GM19452 (cell line): ENCODE measurements at regions not wholly inside any gene's neighbourhood (a gene's known extent, or its start where the extent isn't known, plus 50 kb on each side); places are given as distances from the start of the nearest gene placed in this dataset.

ENCODE experiments used
- ATAC-seq: cut with Tn5 transposase; IDR thresholded peaks from one replicate; pipeline ENCODE4 v1.9.1; 2021; ENCODE audit not compliant: unreplicated experiment

- no peak for ATAC-seq
These were observed 325.0 kb upstream of the MSX2 start for GRCh38 chr5:174399411-174399810.

- no peak for ATAC-seq
These were observed 323.9 kb upstream of the MSX2 start for GRCh38 chr5:174400461-174400860.

GRCh38 chr5:174401793-174402192 lies 322.6 kb upstream of the MSX2 start:
- no peak for ATAC-seq

GRCh38 chr5:174402222-174402812 lies 322.1 kb upstream of the MSX2 start:
- ATAC-seq: no peak

GRCh38 chr5:174404848-174405247 lies 319.5 kb upstream of the MSX2 start:
- no peak for ATAC-seq

DNA sequence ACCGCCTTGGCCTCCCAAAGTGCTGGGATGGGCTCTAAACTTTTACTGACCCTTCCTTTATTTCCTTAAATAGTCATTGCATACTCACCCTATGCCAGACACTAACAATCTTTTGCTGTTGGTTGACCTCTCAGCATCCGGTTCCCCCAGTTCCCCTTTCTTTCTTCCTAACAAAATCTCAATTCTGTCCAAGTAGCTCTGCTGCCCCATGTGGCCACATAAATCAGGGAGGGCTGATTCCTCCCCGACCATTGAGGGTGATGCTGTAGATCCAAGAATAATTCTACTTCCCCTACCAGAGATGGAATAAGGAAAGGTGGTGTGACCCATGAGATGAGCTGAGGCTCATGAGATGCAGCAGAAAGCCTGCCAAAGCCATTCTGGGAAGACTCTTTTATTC lies 315.3 kb upstream of the MSX2 start:
- ATAC-seq: no peak

DNA sequence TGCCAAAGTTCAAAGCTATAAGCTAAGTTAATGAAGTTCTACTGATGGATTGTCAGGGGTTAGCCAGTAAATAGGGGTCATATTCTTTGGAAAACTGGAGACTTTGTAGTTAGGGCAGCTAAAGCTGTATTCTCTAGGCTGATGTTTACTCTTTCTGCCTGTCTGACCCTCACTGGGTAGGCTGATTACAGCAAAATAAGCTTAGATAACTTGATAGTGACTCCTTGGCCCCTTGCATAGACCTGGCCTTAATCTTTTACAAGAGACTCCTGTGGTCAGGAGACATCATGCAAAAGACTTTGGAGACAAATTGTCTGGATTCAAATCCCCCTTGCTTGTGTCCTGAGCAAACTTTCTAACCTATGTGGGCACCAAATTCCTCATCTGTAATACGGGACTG lies 314.4 kb upstream of the MSX2 start:
- ATAC-seq: no peak

DNA sequence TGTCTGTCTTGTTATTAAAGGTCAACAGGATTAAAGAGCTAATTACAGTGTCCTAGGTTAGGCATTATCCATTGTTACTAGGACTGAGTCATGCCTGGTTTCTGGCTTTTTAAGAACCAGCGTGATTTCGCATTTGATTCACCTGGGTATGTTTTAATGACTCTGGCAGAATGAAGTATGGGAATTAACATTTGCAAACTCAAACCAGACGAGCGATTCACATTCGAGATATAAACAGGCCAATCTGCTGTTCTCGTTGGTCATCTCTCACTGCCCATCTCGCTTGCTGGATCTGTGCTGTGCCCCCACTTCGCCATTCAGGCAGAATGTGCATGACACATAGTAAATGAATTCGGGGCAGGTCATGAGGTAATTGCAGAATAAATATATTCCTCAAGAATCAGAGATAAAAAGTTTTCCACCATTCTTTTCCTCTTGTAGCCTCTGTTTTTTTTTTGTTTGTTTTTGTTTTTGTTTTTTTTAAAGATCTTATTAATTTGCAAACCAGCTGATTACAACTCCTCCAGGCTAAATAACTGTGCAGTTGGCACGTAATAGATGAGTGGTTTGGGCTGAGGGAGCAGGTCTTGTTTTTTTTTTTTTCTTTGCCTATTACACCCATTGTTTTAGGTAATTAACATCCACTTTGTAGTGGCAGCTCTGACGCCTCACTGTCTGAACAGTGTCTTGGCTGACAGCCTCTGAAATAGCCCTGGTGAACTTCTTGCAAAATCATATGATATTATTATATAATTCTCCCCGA lies 313.5 kb upstream of the MSX2 start:
- ATAC-seq: no peak

DNA sequence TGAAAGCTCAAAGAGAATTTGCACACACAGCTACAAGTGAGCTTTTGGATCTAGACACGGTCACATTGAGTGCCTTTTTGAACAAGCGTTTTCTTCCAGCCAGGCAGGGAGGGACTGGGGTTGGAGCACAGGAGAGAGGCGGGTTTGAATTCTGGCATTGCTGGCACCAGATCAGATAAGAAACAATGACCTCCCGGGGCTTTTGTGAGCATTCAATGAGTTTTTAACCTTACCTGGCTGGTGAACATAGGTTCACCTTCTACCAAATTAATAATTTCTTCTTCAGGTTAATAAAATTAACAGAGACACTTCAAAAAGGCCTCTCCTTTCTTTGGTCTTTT lies 312.9 kb upstream of the MSX2 start:
- ATAC-seq: no peak

GRCh38 chr5:174412374-174412773 lies 312.0 kb upstream of the MSX2 start:
- no peak for ATAC-seq

GRCh38 chr5:174412941-174413340 lies 311.4 kb upstream of the MSX2 start:
- no peak for ATAC-seq

GRCh38 chr5:174413567-174414314 lies 310.6 kb upstream of the MSX2 start:
- ATAC-seq: no peak

GRCh38 chr5:174414315-174414710 lies 310.1 kb upstream of the MSX2 start:
- ATAC-seq: no peak

GRCh38 chr5:174418809-174419539 lies 305.4 kb upstream of the MSX2 start:
- no peak for ATAC-seq

DNA sequence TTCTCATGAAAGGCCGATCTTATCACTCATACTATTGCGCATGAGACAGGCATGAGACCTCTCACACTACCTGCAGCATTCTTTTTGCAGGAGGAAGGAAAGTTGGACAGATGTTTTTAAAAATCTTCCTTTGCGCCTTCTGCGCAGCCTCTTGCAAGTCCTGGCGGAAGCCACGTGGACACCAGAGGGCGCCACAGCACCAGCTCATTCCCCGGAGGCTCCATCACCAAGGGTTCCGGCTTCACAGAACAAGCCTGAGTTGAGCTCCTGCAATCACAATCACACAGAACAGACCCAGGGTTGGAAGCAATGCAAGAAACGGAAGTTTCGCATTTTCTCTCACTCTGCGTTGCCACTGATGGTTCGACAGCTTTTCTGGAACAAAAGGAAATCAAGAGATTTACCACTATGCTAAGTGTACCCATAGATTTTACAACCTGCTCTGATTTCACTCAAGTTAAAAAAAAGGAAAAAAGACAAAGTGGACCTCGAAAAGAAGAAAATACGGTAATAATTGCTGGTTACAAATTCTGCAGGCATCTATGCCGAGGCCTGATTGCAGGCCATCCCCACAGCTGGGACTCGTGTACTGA lies 304.7 kb upstream of the MSX2 start:
- ATAC-seq: no peak

GRCh38 chr5:174420651-174421407 lies 303.6 kb upstream of the MSX2 start:
- no peak for ATAC-seq

GRCh38 chr5:174421408-174421805 lies 303.0 kb upstream of the MSX2 start:
- ATAC-seq: no peak

DNA sequence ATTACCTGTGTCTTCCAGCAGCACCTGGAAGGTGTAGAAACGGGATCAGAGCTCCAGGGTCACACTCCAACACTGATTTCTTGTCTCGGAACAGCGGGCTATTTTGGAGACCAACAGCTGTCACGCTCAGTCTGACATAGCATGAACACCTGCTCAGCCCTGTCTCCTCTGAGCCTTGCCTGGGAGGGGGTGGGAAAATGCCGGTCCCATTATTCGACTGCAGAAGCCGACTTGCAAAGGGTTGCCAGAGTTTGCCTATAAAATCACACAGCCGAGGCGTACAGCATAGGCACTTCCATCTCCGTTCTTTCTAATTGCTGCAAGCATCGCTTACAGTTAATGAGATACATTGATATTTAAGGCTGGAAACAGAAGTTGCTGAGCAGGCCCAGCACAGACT lies 300.8 kb upstream of the MSX2 start:
- ATAC-seq: no peak

DNA sequence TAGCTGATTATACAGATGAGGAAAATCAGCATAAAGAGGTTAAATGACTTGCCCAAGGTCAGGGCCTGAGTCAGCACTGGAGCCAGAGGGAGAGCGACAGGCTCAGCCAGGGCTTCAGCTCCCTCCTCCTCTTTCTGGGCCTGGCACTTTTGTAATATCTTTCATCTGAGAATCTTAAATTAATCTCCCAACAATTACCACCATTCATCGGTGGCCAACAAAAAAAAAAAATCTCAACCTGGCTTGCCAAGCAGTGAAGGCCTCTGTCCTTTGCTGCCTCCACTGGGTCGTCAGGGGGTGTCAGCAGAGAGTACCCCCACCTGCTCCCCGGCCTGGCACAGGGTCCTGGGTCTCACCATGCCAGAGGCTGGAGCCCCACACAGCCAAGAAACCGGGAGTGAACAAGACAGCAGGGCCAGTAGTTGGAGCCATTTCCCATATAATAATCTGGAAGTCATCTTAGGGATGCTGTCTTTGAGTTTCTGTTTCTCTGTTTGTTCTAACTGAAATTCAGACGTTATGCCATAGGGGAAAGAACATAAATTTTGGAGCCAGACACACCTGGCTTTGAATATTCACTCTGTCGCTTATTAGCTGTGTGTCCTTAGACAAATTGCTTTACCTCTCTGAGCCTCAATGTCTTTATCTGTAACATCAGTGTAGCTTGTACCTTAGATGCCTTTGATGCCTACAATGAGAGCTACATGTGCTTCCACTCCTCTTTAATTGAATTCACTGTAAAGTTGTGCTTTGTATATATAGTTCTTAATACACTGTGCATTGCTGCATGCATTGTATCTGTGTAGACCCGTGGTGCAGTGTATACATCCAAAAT lies 299.9 kb upstream of the MSX2 start:
- no peak for ATAC-seq
